ENCODE measurements at regions not wholly inside any gene's neighbourhood (a gene's known extent, or its start where the extent isn't known, plus 50 kb on each side); places are given as distances from the start of the nearest gene placed in this dataset.

GRCh38 chr4:41839916-41840854 is 91.7 kb upstream of the PHOX2B start:
- TF ChIP-seq EZH2 (IDR thresholded peaks at IDR 0.05; ENCODE audit: insufficient read depth, poor library complexity, severe bottlenecking), result no peak
- TF ChIP-seq EZH2phosphoT487 (IDR thresholded peaks at IDR 0.05; ENCODE audit: insufficient read depth, low read depth), result no peak

Data from GM23248 (cell line).